Activated CD4-positive, alpha-beta memory T cell treated with anti-CD3 and anti-CD28 coated beads, Interleukin-2, amount 10 ng/mL, durations not matched to agents 7 days and 5 days (primary cell): ENCODE measurements at regions not wholly inside any gene's neighbourhood (a gene's known extent, or its start where the extent isn't known, plus 50 kb on each side); places are given as distances from the start of the nearest gene placed in this dataset.
"Not testable (repeated sequence)": the region's sequence is repeated elsewhere in the genome, so short reads cannot be mapped to it uniquely, and the experiment has no call there.

Experiments used
- CTCF ChIA-PET: fragments of 350-600 bp; sonication (Branson Sonifier 250); formaldehyde crosslinking; loops from one replicate; lab custom pipeline; 2021; ENCODE audit warnings: antibody characterized with exemption, inconsistent platforms; lab: Charles Lee
- POLR2A ChIA-PET: fragments of 350-600 bp; sonication (Branson Sonifier 250); formaldehyde crosslinking; loops from one replicate; lab custom pipeline; 2021; ENCODE audit warnings: antibody characterized with exemption; lab: Charles Lee
- DNase-seq: peaks from one replicate; pipeline ENCODE4 v3.0.0-alpha.2; 2020
- H3K27ac Mint-ChIP-seq: one replicate; pipeline ENCODE4 v1.8.0; 2021; ENCODE audit warnings: mild to moderate bottlenecking, mixed read lengths
- H3K27me3 Mint-ChIP-seq: one replicate; pipeline ENCODE4 v1.8.0; 2021; ENCODE audit warnings: mixed read lengths
- H3K36me3 Mint-ChIP-seq: one replicate; pipeline ENCODE4 v1.8.0; 2021; ENCODE audit warnings: low read depth, mixed read lengths
- H3K4me1 Mint-ChIP-seq: one replicate; pipeline ENCODE4 v1.8.0; 2021; ENCODE audit warnings: mixed read lengths
- H3K4me3 Mint-ChIP-seq: one replicate; pipeline ENCODE4 v1.8.0; 2021; ENCODE audit warnings: mild to moderate bottlenecking, mixed read lengths
- H3K9me3 Mint-ChIP-seq: one replicate; pipeline ENCODE4 v1.8.0; 2021; ENCODE audit warnings: mixed read lengths

DNA sequence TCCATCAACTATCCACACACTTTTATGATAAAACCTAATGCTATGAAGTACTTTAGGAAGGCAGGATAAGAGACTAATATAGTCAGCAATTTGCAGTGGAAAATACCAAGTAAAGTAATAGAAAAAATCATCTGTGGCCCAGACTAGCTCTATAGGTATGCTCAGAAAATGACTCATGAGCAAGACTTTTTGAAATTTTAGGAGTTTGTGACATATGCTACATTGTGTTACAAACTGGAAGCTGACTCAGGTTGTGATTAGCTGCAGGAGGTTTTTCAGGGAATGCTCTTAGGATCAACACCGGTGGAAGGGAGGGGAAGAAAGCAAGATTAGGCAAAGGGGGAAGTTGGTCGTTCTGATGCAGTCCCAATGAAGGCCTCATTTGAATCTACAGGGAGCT, 56.1 kb downstream of the FEZF1 start:
- H3K9me3 Mint-ChIP-seq = peaks cover 3% of the 10 kb centered on the region
- H3K36me3 Mint-ChIP-seq = no peaks in the 10 kb centered on the region
- H3K27me3 Mint-ChIP-seq = no peaks in the 10 kb centered on the region
- no peak overlapping the region for H3K27ac Mint-ChIP-seq
- H3K4me3 Mint-ChIP-seq = no peak overlapping the region
- CTCF ChIA-PET = no interaction called here
- POLR2A ChIA-PET = no interaction called here
- H3K4me1 Mint-ChIP-seq = no peaks in the 10 kb centered on the region
- no peak for DNase-seq

DNA sequence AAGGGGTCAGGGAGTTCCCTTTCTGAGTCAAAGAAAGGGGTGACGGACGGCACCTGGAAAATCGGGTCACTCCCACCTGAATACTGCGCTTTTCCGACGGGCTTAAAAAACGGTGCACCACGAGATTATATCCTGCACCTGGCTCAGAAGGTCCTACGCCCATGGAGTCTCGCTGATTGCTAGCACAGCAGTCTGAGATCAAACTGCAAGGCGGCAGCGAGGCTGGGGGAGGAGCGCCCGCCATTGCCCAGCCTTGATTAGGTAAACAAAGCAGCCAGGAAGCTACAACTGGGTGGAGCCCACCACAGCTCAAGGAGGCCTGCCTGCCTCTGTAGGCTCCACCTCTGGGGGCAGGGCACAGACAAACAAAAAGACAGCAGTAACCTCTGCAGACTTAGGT, 65.8 kb downstream of the FEZF1 start:
- POLR2A ChIA-PET, H3K4me1 Mint-ChIP-seq, H3K36me3 Mint-ChIP-seq, H3K9me3 Mint-ChIP-seq, H3K27me3 Mint-ChIP-seq, H3K4me3 Mint-ChIP-seq, DNase-seq, CTCF ChIA-PET, H3K27ac Mint-ChIP-seq: not testable (repeated sequence)

DNA sequence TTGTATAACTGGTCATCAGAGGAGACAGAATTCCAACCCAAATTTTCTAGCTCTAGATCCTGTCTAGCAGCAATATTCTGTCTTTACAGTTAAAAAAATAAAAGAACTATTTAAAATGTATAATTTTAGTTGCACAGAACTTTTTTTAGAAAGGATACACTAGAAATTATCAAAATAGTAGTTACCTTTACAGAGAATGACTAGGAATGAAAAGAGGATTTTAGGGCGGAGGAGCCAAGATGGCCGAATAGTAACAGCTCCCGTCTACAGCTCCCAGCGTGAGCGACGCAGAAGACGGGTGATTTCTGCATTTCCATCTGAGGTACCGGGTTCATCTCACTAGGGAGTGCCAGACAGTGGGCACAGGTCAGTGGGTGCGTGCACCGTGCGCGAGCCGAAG, 66.3 kb downstream of the FEZF1 start:
- DNase-seq, H3K27ac Mint-ChIP-seq, H3K27me3 Mint-ChIP-seq, H3K9me3 Mint-ChIP-seq, H3K4me3 Mint-ChIP-seq, POLR2A ChIA-PET, H3K36me3 Mint-ChIP-seq, H3K4me1 Mint-ChIP-seq: not testable (repeated sequence)
- CTCF ChIA-PET = interaction anchor here (1.0 kb wide), 1 partner anchor 31 kb away, joined by 3 read pairs; no protein-coding TSS in a partner anchor

DNA sequence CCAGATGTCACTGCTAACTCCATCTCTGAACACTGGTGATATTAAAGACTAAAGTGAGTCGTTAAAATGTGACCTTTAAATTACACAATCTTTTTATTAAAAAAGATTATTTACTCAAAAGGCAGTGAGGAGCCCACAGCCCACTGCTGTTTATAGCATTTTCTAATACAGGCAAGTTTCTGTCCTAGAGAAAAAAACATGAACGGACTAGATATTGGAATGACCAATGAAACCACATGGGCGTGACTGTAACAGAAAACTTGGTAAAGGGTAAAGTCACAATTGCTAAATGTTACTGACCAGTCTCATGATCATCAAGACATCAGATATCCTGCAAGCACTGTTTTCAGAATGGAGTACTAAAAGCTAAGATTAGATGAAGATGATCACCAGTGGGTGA, 78.7 kb downstream of the FEZF1 start:
- H3K9me3 Mint-ChIP-seq = no peaks in the 10 kb centered on the region

DNA sequence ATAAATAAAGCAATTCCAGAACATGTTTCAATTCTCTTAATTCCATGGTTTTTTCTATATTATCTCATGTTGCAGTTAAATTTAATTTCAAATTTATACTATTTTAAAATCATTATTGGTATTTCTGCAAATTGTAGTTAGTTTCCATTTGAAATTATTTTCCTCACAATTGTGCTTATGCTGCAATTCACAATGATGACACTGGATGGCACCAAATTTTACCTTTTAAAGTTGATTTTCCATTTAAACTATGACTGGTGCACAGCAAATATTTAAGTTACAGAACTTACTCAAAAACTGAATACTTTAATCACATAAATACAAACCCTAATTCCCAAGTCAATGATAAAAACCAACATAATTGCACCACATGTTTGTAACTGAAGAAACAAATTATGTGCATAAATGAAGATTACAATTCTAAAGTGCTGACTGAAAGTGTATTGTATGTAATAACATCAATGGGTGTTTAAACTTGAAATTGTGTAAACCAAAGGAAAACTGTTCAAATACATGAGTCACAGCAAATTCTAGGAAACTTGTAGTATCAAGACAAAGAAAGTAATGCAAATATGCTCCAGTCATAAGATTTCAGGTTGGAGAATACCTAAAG, 75.3 kb upstream of the AASS start:
- Mint-ChIP-seq H3K4me1 (no peaks in the 10 kb centered on the region), H3K9me3 (no peaks in the 10 kb centered on the region), H3K4me3 (no peak overlapping the region), H3K36me3 (no peaks in the 10 kb centered on the region), H3K27me3 (no peaks in the 10 kb centered on the region), H3K27ac (no peak overlapping the region)
- ChIA-PET POLR2A (no interaction called here), CTCF (no interaction called here)
- DNase-seq = no peak

More for the DNA sequence above, 78.7 kb downstream of the FEZF1 start:
- CTCF ChIA-PET = no interaction called here
- no peaks in the 10 kb centered on the region for H3K27me3 Mint-ChIP-seq
- no peak for DNase-seq
- H3K27ac Mint-ChIP-seq = no peak overlapping the region
- POLR2A ChIA-PET = no interaction called here
- H3K4me3 Mint-ChIP-seq = no peak overlapping the region
- no peaks in the 10 kb centered on the region for H3K4me1 Mint-ChIP-seq
- no peaks in the 10 kb centered on the region for H3K36me3 Mint-ChIP-seq

DNA sequence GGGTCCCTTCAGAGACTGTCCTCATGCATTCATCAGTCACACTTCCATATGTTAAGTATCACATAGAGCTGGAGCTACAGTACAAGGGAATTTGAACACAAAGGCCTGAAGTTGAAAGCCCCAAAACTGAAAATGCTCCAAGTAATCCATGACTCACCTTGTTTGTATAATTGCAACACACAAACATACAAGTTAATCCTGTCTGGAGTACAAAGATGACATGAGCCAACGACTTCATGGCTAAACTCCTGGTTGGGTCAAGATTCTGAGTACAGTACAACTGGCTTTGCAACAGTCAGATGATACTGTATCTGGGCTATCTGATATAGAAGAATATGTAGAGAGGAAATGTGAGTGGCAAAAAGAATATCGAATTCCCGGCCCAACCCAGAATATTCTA, 73.1 kb upstream of the AASS start:
- Mint-ChIP-seq H3K27me3 (no peaks in the 10 kb centered on the region), H3K9me3 (no peaks in the 10 kb centered on the region), H3K4me3 (no peak overlapping the region), H3K36me3 (no peaks in the 10 kb centered on the region), H3K27ac (no peak overlapping the region), H3K4me1 (no peaks in the 10 kb centered on the region)
- POLR2A ChIA-PET = no interaction called here
- CTCF ChIA-PET = no interaction called here
- no peak for DNase-seq

DNA sequence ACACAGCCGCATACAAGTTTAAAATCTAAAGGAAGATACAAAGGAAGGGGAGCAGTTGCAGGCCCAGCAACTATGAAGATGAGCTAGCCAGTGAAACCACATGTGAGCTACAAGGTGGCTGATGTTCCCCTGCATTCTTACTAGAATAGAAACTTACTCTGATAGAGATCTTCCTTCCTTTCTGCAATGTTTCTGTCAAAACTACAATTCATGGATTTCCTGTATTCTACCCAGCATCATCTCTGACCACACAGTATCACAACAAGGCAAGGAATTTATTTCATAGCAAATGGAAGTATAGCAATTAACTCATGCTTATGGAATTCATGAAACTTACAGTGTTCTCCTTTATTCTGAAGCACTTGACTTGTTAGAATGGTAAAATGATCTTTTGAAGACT, 68.7 kb upstream of the AASS start:
- Mint-ChIP-seq H3K4me1 (no peaks in the 10 kb centered on the region), H3K27ac (no peak overlapping the region), H3K4me3 (no peak overlapping the region), H3K36me3 (no peaks in the 10 kb centered on the region), H3K27me3 (no peaks in the 10 kb centered on the region), H3K9me3 (no peaks in the 10 kb centered on the region)
- DNase-seq = no peak
- CTCF ChIA-PET = no interaction called here
- POLR2A ChIA-PET = no interaction called here

DNA sequence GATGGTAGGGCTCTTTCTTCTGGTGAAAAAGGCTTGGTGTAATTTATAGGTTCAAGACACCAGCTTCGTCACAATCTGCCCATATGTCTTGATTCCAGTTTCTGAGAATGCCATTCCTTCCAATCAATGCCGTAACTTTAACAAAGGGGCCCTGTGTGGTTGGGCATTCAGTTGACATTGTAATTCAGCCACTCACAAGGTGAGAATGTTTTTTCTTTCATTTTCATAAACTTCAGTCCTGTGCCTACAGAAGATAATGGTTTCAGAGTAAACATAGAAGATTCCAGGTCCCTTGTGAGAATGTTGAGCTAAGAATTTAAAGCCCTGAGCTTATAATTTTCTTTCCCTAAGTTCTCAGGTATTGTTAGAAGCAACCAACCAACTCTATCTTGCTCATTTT, 67.3 kb upstream of the AASS start:
- Mint-ChIP-seq H3K36me3 (no peaks in the 10 kb centered on the region), H3K27me3 (no peaks in the 10 kb centered on the region), H3K4me3 (no peak overlapping the region), H3K27ac (no peak overlapping the region), H3K9me3 (no peaks in the 10 kb centered on the region), H3K4me1 (no peaks in the 10 kb centered on the region)
- DNase-seq = no peak
- POLR2A ChIA-PET = no interaction called here
- CTCF ChIA-PET = no interaction called here

DNA sequence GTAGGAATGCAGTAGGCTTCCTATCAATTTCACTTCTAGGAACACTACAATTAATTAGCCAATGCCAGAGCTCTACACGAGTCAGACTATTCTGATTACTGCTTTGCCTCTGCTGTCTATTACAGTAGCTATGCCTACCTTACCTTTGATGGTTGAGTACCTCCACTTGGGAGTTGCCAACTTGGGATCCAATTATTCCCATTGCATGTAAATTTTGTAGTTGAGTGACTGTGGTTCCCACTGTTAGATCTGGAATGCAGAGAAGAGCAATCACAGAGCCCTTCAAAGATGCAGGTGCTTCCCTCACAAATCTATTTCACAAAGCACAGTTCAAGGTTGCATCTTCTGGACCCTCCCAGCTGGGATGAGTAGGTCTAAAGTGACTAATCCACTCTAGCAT, 62.9 kb upstream of the AASS start:
- Mint-ChIP-seq H3K27me3 (no peaks in the 10 kb centered on the region), H3K9me3 (peaks cover 3% of the 10 kb centered on the region), H3K4me1 (no peaks in the 10 kb centered on the region), H3K36me3 (no peaks in the 10 kb centered on the region), H3K27ac (no peak overlapping the region), H3K4me3 (no peak overlapping the region)
- ChIA-PET POLR2A (no interaction called here), CTCF (no interaction called here)
- DNase-seq = no peak

DNA sequence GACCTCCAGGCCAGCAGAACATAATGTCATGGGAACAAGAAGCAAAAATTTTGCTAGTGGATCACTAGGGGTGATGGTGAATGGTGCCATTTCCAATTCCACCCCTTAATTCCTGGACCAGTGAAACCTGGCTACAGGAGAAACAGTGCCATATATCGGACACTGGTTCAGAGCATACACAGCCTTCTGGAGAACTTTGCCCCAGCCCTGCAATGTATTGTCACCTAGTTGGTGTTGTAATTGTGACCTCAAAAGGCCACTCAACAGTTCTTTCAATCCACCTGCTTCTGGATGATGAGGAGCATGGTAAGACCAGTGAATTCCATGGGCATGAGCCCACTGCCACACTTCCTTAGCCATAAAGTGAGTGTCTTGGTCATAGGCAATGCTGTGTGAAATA, 59.8 kb upstream of the AASS start:
- peaks cover 3% of the 10 kb centered on the region for H3K9me3 Mint-ChIP-seq
- H3K36me3 Mint-ChIP-seq = no peaks in the 10 kb centered on the region
- POLR2A ChIA-PET = no interaction called here
- DNase-seq = no peak
- no peaks in the 10 kb centered on the region for H3K4me1 Mint-ChIP-seq
- H3K4me3 Mint-ChIP-seq = no peak overlapping the region
- H3K27ac Mint-ChIP-seq = no peak overlapping the region
- no peaks in the 10 kb centered on the region for H3K27me3 Mint-ChIP-seq
- CTCF ChIA-PET = no interaction called here

DNA sequence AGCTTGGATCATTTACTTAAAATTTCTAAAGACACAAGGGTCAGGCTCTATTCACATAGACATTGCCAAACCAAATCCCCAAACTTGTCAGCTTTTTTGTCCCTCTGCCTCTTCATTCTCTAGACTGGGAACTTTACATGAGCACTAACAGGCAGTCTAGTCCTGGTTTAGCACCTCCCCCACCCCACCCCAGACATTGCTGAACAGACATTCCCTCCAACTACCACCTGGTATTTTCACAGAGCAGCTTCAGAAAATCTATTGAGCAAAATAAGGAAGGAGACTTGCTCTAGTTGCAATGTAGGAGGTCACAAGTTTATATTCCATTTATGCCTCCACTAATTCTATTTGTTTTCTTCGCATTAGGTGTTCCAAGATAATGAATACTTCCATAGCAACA, 56.8 kb upstream of the AASS start:
- Mint-ChIP-seq H3K9me3 (peaks cover 3% of the 10 kb centered on the region), H3K27me3 (no peaks in the 10 kb centered on the region), H3K4me3 (no peak overlapping the region), H3K36me3 (no peaks in the 10 kb centered on the region), H3K4me1 (no peaks in the 10 kb centered on the region), H3K27ac (no peak overlapping the region)
- ChIA-PET CTCF (interaction anchor here (0.6 kb wide), 1 partner anchor 463 kb away, joined by 3 read pairs; no protein-coding TSS in a partner anchor), POLR2A (no interaction called here)
- DNase-seq = no peak

DNA sequence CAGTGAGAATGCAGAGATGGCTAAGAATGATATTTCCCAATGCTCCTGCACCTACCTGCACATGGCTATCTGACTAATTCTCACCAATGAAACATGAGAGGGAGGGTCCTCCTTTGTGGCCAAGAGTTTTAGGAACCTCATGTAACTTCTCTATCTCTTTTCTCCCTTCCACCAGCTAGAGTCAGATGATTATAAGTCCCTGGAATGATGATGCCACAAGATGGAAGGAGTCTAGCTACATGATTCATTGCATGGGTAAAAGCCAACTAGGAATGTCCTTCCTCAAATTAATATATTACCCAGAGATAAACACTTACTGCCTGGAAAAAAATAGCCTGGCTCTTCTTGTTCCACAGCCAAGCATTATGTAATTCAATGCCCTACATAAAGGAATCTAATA, 55.1 kb upstream of the AASS start:
- POLR2A ChIA-PET = no interaction called here

DNA sequence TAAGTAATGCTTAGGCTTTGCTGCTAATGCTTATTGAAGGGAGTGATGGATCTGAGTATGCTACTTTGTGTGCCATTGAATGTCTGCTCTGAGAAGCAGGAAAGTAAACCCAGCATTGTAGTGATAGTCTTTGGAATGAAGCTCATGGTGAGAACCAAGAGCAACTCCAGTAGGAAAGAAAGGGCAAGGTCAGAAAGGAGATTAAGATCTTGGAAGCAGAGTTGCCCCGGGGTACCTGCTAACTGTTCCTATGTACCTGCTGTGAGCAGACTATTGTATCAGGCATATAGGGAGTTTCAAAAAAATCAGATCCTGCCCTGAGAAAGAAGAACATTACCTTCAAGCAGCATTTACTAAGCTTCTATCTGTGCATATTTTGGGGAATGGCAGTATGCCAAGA, 54.5 kb upstream of the AASS start:
- no peaks in the 10 kb centered on the region for H3K4me1 Mint-ChIP-seq
- H3K27ac Mint-ChIP-seq = no peak overlapping the region
- H3K27me3 Mint-ChIP-seq = no peaks in the 10 kb centered on the region
- DNase-seq = no peak
- no peak overlapping the region for H3K4me3 Mint-ChIP-seq
- H3K36me3 Mint-ChIP-seq = no peaks in the 10 kb centered on the region
- ChIA-PET POLR2A (no interaction called here), CTCF (no interaction called here)
- no peaks in the 10 kb centered on the region for H3K9me3 Mint-ChIP-seq

More for the DNA sequence above, 55.1 kb upstream of the AASS start:
- H3K4me3 Mint-ChIP-seq = no peak overlapping the region
- CTCF ChIA-PET = no interaction called here
- DNase-seq = no peak
- no peaks in the 10 kb centered on the region for H3K4me1 Mint-ChIP-seq
- H3K36me3 Mint-ChIP-seq = no peaks in the 10 kb centered on the region
- H3K9me3 Mint-ChIP-seq = no peaks in the 10 kb centered on the region
- no peak overlapping the region for H3K27ac Mint-ChIP-seq
- H3K27me3 Mint-ChIP-seq = no peaks in the 10 kb centered on the region
